Common myeloid progenitor, CD34-positive (primary cell): ENCODE measurements at regions not wholly inside any gene's neighbourhood (a gene's known extent, or its start where the extent isn't known, plus 50 kb on each side); places are given as distances from the start of the nearest gene placed in this dataset.

Experiments used
- CTCF ChIA-PET: fragments of 350-600 bp; sonication (Branson Sonifier 250); formaldehyde crosslinking; loops from one replicate; lab custom pipeline; 2021; ENCODE audit warnings: antibody characterized with exemption; lab: Charles Lee
- POLR2A ChIA-PET: fragments of 350-600 bp; sonication (Branson Sonifier 250); formaldehyde crosslinking; loops from one replicate; lab custom pipeline; 2021; ENCODE audit warnings: antibody characterized with exemption; lab: Charles Lee
- DNase-seq, 3 donors: peaks; one replicate each; pipeline versions ENCODE4 v3.0.0 to v3.0.0-alpha.2; 2013
- H3K27ac ChIP-seq, 2 experiments: 1 replicate in 1 of 2; 2 replicates in 1 of 2; pipeline ENCODE4 v1.7.0; 2013; ENCODE audit warnings: inconsistent platforms in 2 of 2, low read length in 2 of 2, mild to moderate bottlenecking in 2 of 2, low read depth in 1 of 2, moderate library complexity in 1 of 2; ENCODE audit not compliant: severe bottlenecking in 2 of 2, insufficient read depth in 1 of 2, poor library complexity in 1 of 2
- H3K27me3 ChIP-seq, 5 experiments: replicated peaks in 2 of 5; 1 replicate in 3 of 5; 2 replicates in 2 of 5; pipeline versions ENCODE4 v1.6.1 to v1.7.0; 2013; ENCODE audit warnings: low read length in 4 of 5, mild to moderate bottlenecking in 2 of 5, moderate library complexity in 2 of 5, inconsistent platforms in 1 of 5; ENCODE audit not compliant: insufficient read depth in 5 of 5, control insufficient read depth in 4 of 5
- H3K36me3 ChIP-seq, 4 experiments: 1 replicate in 2 of 4; 2 replicates in 2 of 4; pipeline versions ENCODE4 v1.6.1 to v1.7.0; 2013; ENCODE audit warnings: low read length in 3 of 4, control low read depth in 1 of 4, mild to moderate bottlenecking in 1 of 4; ENCODE audit not compliant: control insufficient read depth in 4 of 4, insufficient read depth in 4 of 4
- H3K4me1 ChIP-seq, 4 experiments: 1 replicate in 3 of 4; 2 replicates in 1 of 4; pipeline versions ENCODE4 v1.6.1 to v1.7.1; 2013; ENCODE audit warnings: low read length in 3 of 4, mild to moderate bottlenecking in 3 of 4, control low read depth in 1 of 4, inconsistent platforms in 1 of 4, moderate library complexity in 1 of 4; ENCODE audit not compliant: control insufficient read depth in 4 of 4, insufficient read depth in 4 of 4; ENCODE audit errors: control extremely low read depth in 1 of 4
- H3K4me3 ChIP-seq, 7 experiments: 1 replicate in 4 of 7; 2 replicates in 3 of 7; pipeline versions ENCODE4 v1.5.1 to v1.7.0; 2013; ENCODE audit warnings: mild to moderate bottlenecking in 7 of 7, low read length in 6 of 7, moderate library complexity in 6 of 7, inconsistent platforms in 2 of 7, low read depth in 2 of 7, control low read depth in 1 of 7; ENCODE audit not compliant: insufficient read depth in 4 of 7, control insufficient read depth in 1 of 7; ENCODE audit errors: extremely low read depth in 1 of 7
- H3K9me3 ChIP-seq, 5 experiments: 1 replicate in 4 of 5; 2 replicates in 1 of 5; pipeline versions ENCODE4 v1.6.1 to v1.7.1; 2013; ENCODE audit warnings: low read length in 4 of 5, mild to moderate bottlenecking in 2 of 5, inconsistent platforms in 1 of 5, low read depth in 1 of 5, moderate library complexity in 1 of 5; ENCODE audit not compliant: control insufficient read depth in 4 of 5, insufficient read depth in 2 of 5; ENCODE audit errors: control extremely low read depth in 1 of 5
- WGBS: methylation state at CpG from one replicate; pipeline ENCODE4 v1.1.5; 2013; ENCODE audit not compliant: insufficient coverage; 5-methylcytosine and 5-hydroxymethylcytosine counted together

GRCh38 chr5:61775901-61776300 lies 443.8 kb downstream of the ZSWIM6 start:
- ChIA-PET POLR2A (no interaction called here), CTCF (no interaction called here)
- WGBS = 100% methylated on average over 3 of the region's 4 CpGs
- no peak for DNase-seq
- H3K4me1 ChIP-seq = no peaks in the 10 kb centered on the region
- H3K9me3 ChIP-seq = peaks cover 0 to 2% (median 0%) of the 10 kb centered on the region in 5 experiments
- H3K27me3 ChIP-seq = peaks cover 0 to 1% (median 0%) of the 10 kb centered on the region in 5 experiments
- no peak overlapping the region for H3K4me3 ChIP-seq
- no peaks in the 10 kb centered on the region for H3K36me3 ChIP-seq
- H3K27ac ChIP-seq = no peak overlapping the region

- Histone ChIP-seq H3K4me1 (no peaks in the 10 kb centered on the region), H3K9me3 (no peaks in the 10 kb centered on the region), H3K36me3 (no peaks in the 10 kb centered on the region), H3K27me3 (peaks cover 0 to 1% (median 0%) of the 10 kb centered on the region in 5 experiments), H3K27ac (no peak overlapping the region), H3K4me3 (no peak overlapping the region)
- no peak for DNase-seq
- ChIA-PET POLR2A (no interaction called here), CTCF (no interaction called here)
- 95% methylated on average over 3 of the region's 6 CpGs for WGBS
These were observed 445.2 kb downstream of the ZSWIM6 start for GRCh38 chr5:61777292-61777691.

GRCh38 chr5:61779743-61780142 lies 447.7 kb downstream of the ZSWIM6 start:
- Histone ChIP-seq H3K36me3 (no peaks in the 10 kb centered on the region), H3K27me3 (peaks cover 0 to 1% (median 0%) of the 10 kb centered on the region in 5 experiments), H3K4me1 (no peaks in the 10 kb centered on the region), H3K9me3 (no peaks in the 10 kb centered on the region), H3K27ac (no peak overlapping the region), H3K4me3 (no peak overlapping the region)
- DNase-seq = no peak
- POLR2A ChIA-PET = no interaction called here
- CTCF ChIA-PET = no interaction called here
- WGBS = 100% methylated on average over 2 of the region's 2 CpGs

GRCh38 chr5:61783481-61783880 lies 451.4 kb downstream of the ZSWIM6 start:
- POLR2A ChIA-PET = no interaction called here
- Histone ChIP-seq H3K9me3 (no peaks in the 10 kb centered on the region), H3K27ac (no peak overlapping the region), H3K4me3 (no peak overlapping the region), H3K36me3 (no peaks in the 10 kb centered on the region), H3K4me1 (no peaks in the 10 kb centered on the region), H3K27me3 (peaks cover 0 to 1% (median 0%) of the 10 kb centered on the region in 5 experiments)
- CTCF ChIA-PET = no interaction called here
- WGBS = 100% methylated on average over 2 of the region's 2 CpGs
- no peak for DNase-seq

GRCh38 chr5:61784341-61784740 lies 452.3 kb downstream of the ZSWIM6 start:
- Histone ChIP-seq H3K4me1 (no peaks in the 10 kb centered on the region), H3K27me3 (peaks cover 0 to 1% (median 0%) of the 10 kb centered on the region in 5 experiments), H3K27ac (no peak overlapping the region), H3K4me3 (no peak overlapping the region), H3K9me3 (no peaks in the 10 kb centered on the region), H3K36me3 (no peaks in the 10 kb centered on the region)
- 96% methylated on average over 5 of the region's 6 CpGs for WGBS
- CTCF ChIA-PET = no interaction called here
- POLR2A ChIA-PET = no interaction called here
- DNase-seq = no peak

- no peak for DNase-seq
- Histone ChIP-seq H3K36me3 (no peaks in the 10 kb centered on the region), H3K4me3 (no peak overlapping the region), H3K27ac (no peak overlapping the region), H3K9me3 (no peaks in the 10 kb centered on the region), H3K4me1 (no peaks in the 10 kb centered on the region), H3K27me3 (no peaks in the 10 kb centered on the region)
- POLR2A ChIA-PET = no interaction called here
- CTCF ChIA-PET = no interaction called here
- 100% methylated on average over 2 of the region's 2 CpGs for WGBS
These were observed 456.5 kb downstream of the ZSWIM6 start for GRCh38 chr5:61788548-61788947.

- DNase-seq = no peak
- Histone ChIP-seq H3K4me3 (no peak overlapping the region), H3K4me1 (no peaks in the 10 kb centered on the region), H3K36me3 (no peaks in the 10 kb centered on the region), H3K9me3 (no peaks in the 10 kb centered on the region), H3K27ac (no peak overlapping the region), H3K27me3 (no peaks in the 10 kb centered on the region)
- POLR2A ChIA-PET = no interaction called here
- CTCF ChIA-PET = no interaction called here
These were observed 457.9 kb downstream of the ZSWIM6 start for GRCh38 chr5:61790007-61790406.
